ENCODE measurements at regions not wholly inside any gene's neighbourhood (a gene's known extent, or its start where the extent isn't known, plus 50 kb on each side); places are given as distances from the start of the nearest gene placed in this dataset.

DNA sequence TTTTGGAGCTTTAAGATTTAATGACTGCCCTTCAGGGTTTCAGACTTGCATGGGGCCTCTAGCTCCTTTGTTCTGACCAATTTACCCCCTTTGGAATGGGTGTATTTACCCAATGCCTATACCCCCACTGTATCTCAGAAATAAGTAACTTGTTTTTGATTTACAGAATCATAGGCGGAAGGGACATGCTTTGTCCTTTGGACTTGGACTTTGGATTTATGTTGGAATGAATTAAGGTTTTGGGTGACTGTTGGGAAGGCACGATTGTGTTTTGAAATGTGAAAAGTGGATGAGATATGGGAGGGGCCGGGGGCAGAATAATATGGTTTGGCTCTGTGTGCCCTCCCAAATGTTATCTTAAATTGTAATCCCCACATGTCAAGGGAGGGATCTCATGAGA is 1824.7 kb downstream of the PCDH7 start:
- Histone ChIP-seq H3K36me3 (no peaks in the 10 kb centered on the region), H3K4me3 (no peak overlapping the region), H3K9ac (no peak overlapping the region), H3K9me3 (ENCODE audit: low read depth) (no peaks in the 10 kb centered on the region), H3K79me2 (ENCODE audit: low read depth) (no peaks in the 10 kb centered on the region), H4K20me1 (ENCODE audit: low read depth) (no peaks in the 10 kb centered on the region), H2AFZ (replicated peaks) (no peak overlapping the region), H3F3A (ENCODE audit: low read depth) (no peaks in the 10 kb centered on the region), H3K4me1 (no peaks in the 10 kb centered on the region), H3K27ac (no peak overlapping the region), H3K4me2 (no peak overlapping the region), H3K27me3 (no peaks in the 10 kb centered on the region)
- DNase-seq (ENCODE audit: low spot score): no peak
- TF ChIP-seq, protein P1, sequence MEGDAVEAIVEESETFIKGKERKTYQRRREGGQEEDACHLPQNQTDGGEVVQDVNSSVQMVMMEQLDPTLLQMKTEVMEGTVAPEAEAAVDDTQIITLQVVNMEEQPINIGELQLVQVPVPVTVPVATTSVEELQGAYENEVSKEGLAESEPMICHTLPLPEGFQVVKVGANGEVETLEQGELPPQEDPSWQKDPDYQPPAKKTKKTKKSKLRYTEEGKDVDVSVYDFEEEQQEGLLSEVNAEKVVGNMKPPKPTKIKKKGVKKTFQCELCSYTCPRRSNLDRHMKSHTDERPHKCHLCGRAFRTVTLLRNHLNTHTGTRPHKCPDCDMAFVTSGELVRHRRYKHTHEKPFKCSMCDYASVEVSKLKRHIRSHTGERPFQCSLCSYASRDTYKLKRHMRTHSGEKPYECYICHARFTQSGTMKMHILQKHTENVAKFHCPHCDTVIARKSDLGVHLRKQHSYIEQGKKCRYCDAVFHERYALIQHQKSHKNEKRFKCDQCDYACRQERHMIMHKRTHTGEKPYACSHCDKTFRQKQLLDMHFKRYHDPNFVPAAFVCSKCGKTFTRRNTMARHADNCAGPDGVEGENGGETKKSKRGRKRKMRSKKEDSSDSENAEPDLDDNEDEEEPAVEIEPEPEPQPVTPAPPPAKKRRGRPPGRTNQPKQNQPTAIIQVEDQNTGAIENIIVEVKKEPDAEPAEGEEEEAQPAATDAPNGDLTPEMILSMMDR (IDR thresholded peaks at IDR 0.05): no peak
- TF ChIP-seq EZH2 (IDR thresholded peaks at IDR 0.05) (no peak), EZH2phosphoT487 (IDR thresholded peaks at IDR 0.05) (no peak)
- Mint-ChIP-seq H3K27me3 (ENCODE audit: insufficient read depth, low read depth) (no peaks in the 10 kb centered on the region), H3K9me3 (no peaks in the 10 kb centered on the region), H3K4me3 (no peak overlapping the region), H3K4me1 (no peaks in the 10 kb centered on the region), H3K27ac (no peak overlapping the region), H3K36me3 (no peaks in the 10 kb centered on the region)

DNA sequence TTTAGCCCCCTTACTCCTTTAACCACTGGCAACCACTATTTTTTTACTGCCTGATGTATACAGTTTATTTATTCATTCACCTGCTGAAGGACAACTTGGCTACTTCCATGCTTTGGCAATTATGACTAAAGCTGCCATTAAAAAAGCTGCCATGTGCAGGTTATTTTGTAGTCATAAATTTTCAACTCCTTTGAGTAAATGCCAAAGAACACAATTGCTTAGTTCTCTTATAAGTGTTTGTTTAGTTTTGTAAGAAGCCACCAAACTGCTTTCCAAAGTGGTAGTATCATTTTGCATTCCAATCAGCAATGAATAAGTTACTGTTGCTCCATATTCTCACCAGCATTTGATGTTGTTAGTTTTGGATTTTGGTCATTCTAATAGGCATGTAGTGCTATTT is 1831.8 kb downstream of the PCDH7 start:
- Histone ChIP-seq H3K4me1 (no peaks in the 10 kb centered on the region), H3K9me3 (ENCODE audit: low read depth) (no peaks in the 10 kb centered on the region), H4K20me1 (ENCODE audit: low read depth) (no peaks in the 10 kb centered on the region), H3K27ac (no peak overlapping the region), H3K36me3 (no peaks in the 10 kb centered on the region), H3K27me3 (no peaks in the 10 kb centered on the region), H2AFZ (replicated peaks) (no peak overlapping the region), H3K9ac (no peak overlapping the region), H3F3A (ENCODE audit: low read depth) (no peaks in the 10 kb centered on the region), H3K4me2 (no peak overlapping the region), H3K79me2 (ENCODE audit: low read depth) (no peaks in the 10 kb centered on the region), H3K4me3 (no peak overlapping the region)
- no peak for DNase-seq (ENCODE audit: low spot score)
- TF ChIP-seq EZH2 (IDR thresholded peaks at IDR 0.05): no peak
- TF ChIP-seq, protein P1 (IDR thresholded peaks at IDR 0.05): no peak
- no peak for TF ChIP-seq EZH2phosphoT487 (IDR thresholded peaks at IDR 0.05)
- Mint-ChIP-seq H3K4me3 (no peak overlapping the region), H3K4me1 (no peaks in the 10 kb centered on the region), H3K27me3 (ENCODE audit: insufficient read depth, low read depth) (no peaks in the 10 kb centered on the region), H3K36me3 (no peaks in the 10 kb centered on the region), H3K9me3 (no peaks in the 10 kb centered on the region), H3K27ac (no peak overlapping the region)

DNA sequence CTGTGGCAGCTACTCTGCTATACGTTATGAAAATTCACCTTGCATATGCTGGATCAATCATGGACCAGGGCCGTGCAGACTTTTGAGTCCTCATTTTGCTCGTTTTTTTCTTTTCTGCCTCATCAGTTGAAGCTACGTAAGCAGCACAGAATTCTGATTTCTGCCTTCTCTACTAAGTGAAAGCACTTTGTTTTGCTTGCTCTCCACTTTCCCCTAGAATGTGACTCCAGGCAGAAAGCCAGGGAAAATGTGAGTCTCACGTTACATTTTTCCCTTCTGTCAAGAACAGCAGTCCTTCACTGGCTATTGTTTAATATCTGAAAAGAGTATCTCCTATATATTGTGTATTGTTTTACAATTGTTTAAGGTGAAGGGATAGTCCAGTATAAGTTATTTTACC is 1840.1 kb downstream of the PCDH7 start:
- Histone ChIP-seq H3K79me2 (ENCODE audit: low read depth) (no peaks in the 10 kb centered on the region), H3K27ac (no peak overlapping the region), H4K20me1 (ENCODE audit: low read depth) (no peaks in the 10 kb centered on the region), H3K4me2 (no peak overlapping the region), H3K36me3 (no peaks in the 10 kb centered on the region), H3F3A (ENCODE audit: low read depth) (no peaks in the 10 kb centered on the region), H3K27me3 (no peaks in the 10 kb centered on the region), H3K4me3 (no peak overlapping the region), H3K9me3 (ENCODE audit: low read depth) (no peaks in the 10 kb centered on the region), H3K9ac (no peak overlapping the region), H2AFZ (replicated peaks) (peak overlapping the region; percentile 79), H3K4me1 (no peaks in the 10 kb centered on the region)
- no peak overlapping the region for H3K4me3 Mint-ChIP-seq
- no peaks in the 10 kb centered on the region for H3K36me3 Mint-ChIP-seq
- no peaks in the 10 kb centered on the region for H3K4me1 Mint-ChIP-seq
- no peaks in the 10 kb centered on the region for H3K9me3 Mint-ChIP-seq
- DNase-seq (ENCODE audit: low spot score): no peak
- H3K27ac Mint-ChIP-seq: no peak overlapping the region
- H3K27me3 Mint-ChIP-seq (ENCODE audit: insufficient read depth, low read depth): no peaks in the 10 kb centered on the region
- no peak for TF ChIP-seq EZH2 (IDR thresholded peaks at IDR 0.05)
- TF ChIP-seq, protein P1 (IDR thresholded peaks at IDR 0.05): no peak
- TF ChIP-seq EZH2phosphoT487 (IDR thresholded peaks at IDR 0.05): no peak

DNA sequence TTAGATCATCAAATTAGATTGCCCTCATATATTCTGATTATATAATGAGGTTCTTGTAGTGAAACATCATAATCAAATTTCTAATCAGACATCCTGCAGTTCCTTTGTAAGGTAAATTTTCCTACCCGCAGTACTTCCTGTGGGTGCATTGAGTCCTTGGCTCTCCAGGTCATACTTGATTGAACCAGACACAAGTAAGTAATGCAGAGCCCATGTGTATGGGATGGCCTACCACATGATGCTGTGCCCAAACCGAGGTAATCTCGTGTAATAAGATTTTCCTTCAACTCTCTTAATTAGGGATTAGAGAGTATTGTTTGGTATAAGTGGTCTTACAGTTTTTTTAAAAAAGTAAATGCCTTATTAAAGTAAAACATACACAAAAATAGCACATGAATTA is 1841.8 kb downstream of the PCDH7 start:
- no peaks in the 10 kb centered on the region for H3K79me2 ChIP-seq (ENCODE audit: low read depth)
- TF ChIP-seq, protein P1 (IDR thresholded peaks at IDR 0.05): no peak
- TF ChIP-seq EZH2phosphoT487 (IDR thresholded peaks at IDR 0.05): no peak
- no peak for TF ChIP-seq EZH2 (IDR thresholded peaks at IDR 0.05)
- H3K9ac ChIP-seq: no peak overlapping the region
- H3F3A ChIP-seq (ENCODE audit: low read depth): no peaks in the 10 kb centered on the region
- Mint-ChIP-seq H3K4me1 (no peaks in the 10 kb centered on the region), H3K4me3 (no peak overlapping the region), H3K9me3 (no peaks in the 10 kb centered on the region), H3K27ac (no peak overlapping the region), H3K27me3 (ENCODE audit: insufficient read depth, low read depth) (no peaks in the 10 kb centered on the region), H3K36me3 (no peaks in the 10 kb centered on the region)
- DNase-seq (ENCODE audit: low spot score): no peak
- H4K20me1 ChIP-seq (ENCODE audit: low read depth): no peaks in the 10 kb centered on the region
- no peaks in the 10 kb centered on the region for H3K9me3 ChIP-seq (ENCODE audit: low read depth)
- no peaks in the 10 kb centered on the region for H3K27me3 ChIP-seq
- H3K4me3 ChIP-seq: no peak overlapping the region
- H3K27ac ChIP-seq: no peak overlapping the region
- no peak overlapping the region for H2AFZ ChIP-seq (replicated peaks)
- no peaks in the 10 kb centered on the region for H3K4me1 ChIP-seq
- no peaks in the 10 kb centered on the region for H3K36me3 ChIP-seq
- no peak overlapping the region for H3K4me2 ChIP-seq

Measured in neural progenitor cell (in vitro differentiated cells).